HEK293 (cell line): ENCODE measurements at regions not wholly inside any gene's neighbourhood (a gene's known extent, or its start where the extent isn't known, plus 50 kb on each side); places are given as distances from the start of the nearest gene placed in this dataset.

Experiments used
- CTCF ChIA-PET: fragments of 350-600 bp; formaldehyde crosslinking; extraction: SDS; loops from one replicate; lab custom pipeline; 2021; ENCODE audit warnings: antibody characterized with exemption; lab: Yijun Ruan, JAX
- POLR2A ChIA-PET: fragments of 300-600 bp; formaldehyde crosslinking; extraction: SDS; loops from one replicate; lab custom pipeline; 2020; ENCODE audit warnings: antibody characterized with exemption, inconsistent platforms; lab: Yijun Ruan, JAX
- H3K27ac ChIP-seq: fragments of 200-500 bp; sonication (Bioruptor generic); 2 replicates; pipeline ENCODE4 v1.5.1; 2014; ENCODE audit warnings: low read depth, low read length, control low read depth, inconsistent platforms; ENCODE audit errors: extremely low read depth
- H3K36me3 ChIP-seq, 2 experiments: fragments of 200-500 bp in 1 of 2; sonication (Bioruptor generic) in 1 of 2; 1 replicate in 1 of 2; 2 replicates in 1 of 2; pipeline ENCODE4 v1.5.1; 2014 to 2017; ENCODE audit warnings: inconsistent platforms in 2 of 2, low read length in 2 of 2; ENCODE audit not compliant: control insufficient read depth in 2 of 2, insufficient read depth in 1 of 2
- H3K4me1 ChIP-seq: fragments of 200-500 bp; sonication (Bioruptor generic); 2 replicates; pipeline ENCODE4 v1.5.1; 2014; ENCODE audit warnings: mild to moderate bottlenecking, low read length, inconsistent platforms; ENCODE audit not compliant: control insufficient read depth, insufficient read depth
- H3K4me3 ChIP-seq: 2 replicates; pipeline ENCODE4 v1.5.1; 2011; ENCODE audit warnings: low read depth, mild to moderate bottlenecking, control low read depth, low read length, moderate library complexity
- H3K9me3 ChIP-seq: fragments of 200-500 bp; sonication (Bioruptor generic); 2 replicates; pipeline ENCODE4 v1.5.1; 2014; ENCODE audit warnings: low read depth, low read length, inconsistent platforms; ENCODE audit not compliant: control insufficient read depth, insufficient read depth
- EGR2 ChIP-seq: fragments of 450-650 bp; formaldehyde crosslinking; IDR thresholded peaks from 2 replicates; pipeline ENCODE4 v1.5.1; 2016; ENCODE audit warnings: low read depth, missing biosample characterization, missing genetic modification characterization
- KLF16 ChIP-seq: fragments of 450-650 bp; formaldehyde crosslinking; IDR thresholded peaks from 2 replicates; pipeline ENCODE4 v1.5.1; 2017; ENCODE audit warnings: missing biosample characterization, missing genetic modification characterization
- OSR2 ChIP-seq: fragments of 450-650 bp; formaldehyde crosslinking; IDR thresholded peaks from 2 replicates; pipeline ENCODE4 v1.5.1; 2016; ENCODE audit warnings: missing biosample characterization, missing genetic modification characterization
- ZFP3 ChIP-seq: fragments of 450-650 bp; formaldehyde crosslinking; IDR thresholded peaks from 2 replicates; pipeline ENCODE4 v1.5.1; 2016; ENCODE audit warnings: low read depth, missing biosample characterization, missing genetic modification characterization
- ZFP69B ChIP-seq: fragments of 450-650 bp; formaldehyde crosslinking; IDR thresholded peaks from 2 replicates; pipeline ENCODE4 v1.5.1; 2016; ENCODE audit warnings: missing biosample characterization, missing genetic modification characterization
- ZNF112 ChIP-seq: fragments of 450-650 bp; formaldehyde crosslinking; IDR thresholded peaks from 2 replicates; pipeline ENCODE4 v1.5.0; 2017; ENCODE audit warnings: missing biosample characterization, missing genetic modification characterization
- ZNF132 ChIP-seq: fragments of 450-650 bp; formaldehyde crosslinking; IDR thresholded peaks from 2 replicates; pipeline ENCODE4 v1.5.1; 2017; ENCODE audit warnings: missing biosample characterization, missing genetic modification characterization, borderline replicate concordance
- ZNF138 ChIP-seq: fragments of 450-650 bp; formaldehyde crosslinking; IDR thresholded peaks from 2 replicates; pipeline ENCODE4 v1.5.1; 2016; ENCODE audit warnings: missing biosample characterization, missing genetic modification characterization, borderline replicate concordance
- ZNF16 ChIP-seq: fragments of 450-650 bp; formaldehyde crosslinking; IDR thresholded peaks from 2 replicates; pipeline ENCODE4 v1.5.1; 2016; ENCODE audit warnings: low read depth, missing biosample characterization, missing genetic modification characterization
- ZNF202 ChIP-seq: fragments of 450-650 bp; formaldehyde crosslinking; IDR thresholded peaks from 2 replicates; pipeline ENCODE4 v1.5.1; 2016; ENCODE audit warnings: missing biosample characterization, missing genetic modification characterization, borderline replicate concordance
- ZNF24 ChIP-seq: fragments of 450-650 bp; formaldehyde crosslinking; IDR thresholded peaks from 2 replicates; pipeline ENCODE4 v1.5.1; 2016; ENCODE audit warnings: missing biosample characterization, missing genetic modification characterization
- ZNF248 ChIP-seq: fragments of 450-650 bp; formaldehyde crosslinking; IDR thresholded peaks from 2 replicates; pipeline ENCODE4 v1.5.1; 2017; ENCODE audit warnings: missing biosample characterization, missing genetic modification characterization
- ZNF311 ChIP-seq: fragments of 450-650 bp; formaldehyde crosslinking; IDR thresholded peaks from 2 replicates; pipeline ENCODE4 v1.5.1; 2017; ENCODE audit warnings: missing biosample characterization, missing genetic modification characterization, borderline replicate concordance
- ZNF629 ChIP-seq: fragments of 450-650 bp; formaldehyde crosslinking; IDR thresholded peaks from 2 replicates; pipeline ENCODE4 v1.5.1; 2017; ENCODE audit warnings: missing biosample characterization, missing genetic modification characterization
- ZNF658 ChIP-seq: fragments of 450-650 bp; formaldehyde crosslinking; IDR thresholded peaks from 2 replicates; pipeline ENCODE4; 2016; ENCODE audit warnings: missing biosample characterization, missing genetic modification characterization
- ZNF701 ChIP-seq: fragments of 450-650 bp; formaldehyde crosslinking; IDR thresholded peaks from 2 replicates; pipeline ENCODE4 v1.5.1; 2016; ENCODE audit warnings: missing biosample characterization, missing genetic modification characterization
- ZNF777 ChIP-seq: fragments of 450-650 bp; formaldehyde crosslinking; IDR thresholded peaks from 2 replicates; pipeline ENCODE4 v1.5.1; 2017; ENCODE audit warnings: missing biosample characterization, missing genetic modification characterization, borderline replicate concordance
- ZNF843 ChIP-seq: fragments of 450-650 bp; formaldehyde crosslinking; IDR thresholded peaks from 2 replicates; pipeline ENCODE4 v1.5.1; 2016; ENCODE audit warnings: missing biosample characterization, missing genetic modification characterization
- TF ChIP-seq, protein P1 (sequence below): fragments of 450-650 bp; formaldehyde crosslinking; IDR thresholded peaks from 2 replicates; pipeline ENCODE4 v1.5.0; 2017; ENCODE audit warnings: missing biosample characterization, missing genetic modification characterization, borderline replicate concordance
- TF ChIP-seq, protein P2 (sequence below): fragments of 450-650 bp; formaldehyde crosslinking; IDR thresholded peaks from 2 replicates; pipeline ENCODE4 v1.5.1; 2016; ENCODE audit warnings: missing biosample characterization, missing genetic modification characterization
- TF ChIP-seq, protein P3 (sequence below): fragments of 450-650 bp; formaldehyde crosslinking; IDR thresholded peaks from 2 replicates; pipeline ENCODE4 v1.5.1; 2016; ENCODE audit warnings: missing biosample characterization, missing genetic modification characterization
- TF ChIP-seq, protein P4 (sequence below): fragments of 450-650 bp; formaldehyde crosslinking; IDR thresholded peaks from 2 replicates; pipeline ENCODE4 v1.5.1; 2016; ENCODE audit warnings: missing biosample characterization, missing genetic modification characterization

DNA sequence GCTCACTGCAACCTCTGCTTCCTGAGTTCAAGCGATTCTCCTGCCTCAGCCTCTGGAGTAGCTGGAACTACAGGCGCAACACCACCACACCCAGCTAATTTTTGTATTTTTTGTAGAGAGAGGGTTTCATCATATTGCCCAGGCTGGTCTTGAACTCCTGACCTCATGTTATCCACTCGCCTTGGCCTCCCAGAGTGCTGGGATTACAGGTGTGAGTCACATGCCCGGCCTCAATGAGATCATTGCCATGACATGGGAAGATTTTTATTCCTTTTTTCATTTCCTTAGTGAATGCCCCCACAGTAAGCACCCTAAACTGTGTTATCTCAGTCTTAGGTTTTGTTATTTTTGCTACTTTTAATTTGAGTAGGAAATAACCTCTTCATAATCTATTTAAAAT, 977.9 kb downstream of the BRINP3 start:
- Histone ChIP-seq H3K4me3 (no peak overlapping the region), H3K9me3 (no peaks in the 10 kb centered on the region), H3K36me3 (no peaks in the 10 kb centered on the region), H3K27ac (no peak overlapping the region), H3K4me1 (no peaks in the 10 kb centered on the region)
- TF ChIP-seq, protein P1, sequence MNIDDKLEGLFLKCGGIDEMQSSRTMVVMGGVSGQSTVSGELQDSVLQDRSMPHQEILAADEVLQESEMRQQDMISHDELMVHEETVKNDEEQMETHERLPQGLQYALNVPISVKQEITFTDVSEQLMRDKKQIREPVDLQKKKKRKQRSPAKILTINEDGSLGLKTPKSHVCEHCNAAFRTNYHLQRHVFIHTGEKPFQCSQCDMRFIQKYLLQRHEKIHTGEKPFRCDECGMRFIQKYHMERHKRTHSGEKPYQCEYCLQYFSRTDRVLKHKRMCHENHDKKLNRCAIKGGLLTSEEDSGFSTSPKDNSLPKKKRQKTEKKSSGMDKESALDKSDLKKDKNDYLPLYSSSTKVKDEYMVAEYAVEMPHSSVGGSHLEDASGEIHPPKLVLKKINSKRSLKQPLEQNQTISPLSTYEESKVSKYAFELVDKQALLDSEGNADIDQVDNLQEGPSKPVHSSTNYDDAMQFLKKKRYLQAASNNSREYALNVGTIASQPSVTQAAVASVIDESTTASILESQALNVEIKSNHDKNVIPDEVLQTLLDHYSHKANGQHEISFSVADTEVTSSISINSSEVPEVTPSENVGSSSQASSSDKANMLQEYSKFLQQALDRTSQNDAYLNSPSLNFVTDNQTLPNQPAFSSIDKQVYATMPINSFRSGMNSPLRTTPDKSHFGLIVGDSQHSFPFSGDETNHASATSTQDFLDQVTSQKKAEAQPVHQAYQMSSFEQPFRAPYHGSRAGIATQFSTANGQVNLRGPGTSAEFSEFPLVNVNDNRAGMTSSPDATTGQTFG (tag by site-specific recombination): no peak
- TF ChIP-seq ZFP3 (no peak), EGR2 (no peak), ZNF248 (tag by site-specific recombination) (no peak), ZFP69B (tag by site-specific recombination) (no peak), OSR2 (tag by site-specific recombination) (no peak)
- POLR2A ChIA-PET: no interaction called here
- CTCF ChIA-PET: interaction anchor here (0.7 kb wide), 1 partner anchor 67 kb away, joined by 3 read pairs; no protein-coding TSS in a partner anchor

DNA sequence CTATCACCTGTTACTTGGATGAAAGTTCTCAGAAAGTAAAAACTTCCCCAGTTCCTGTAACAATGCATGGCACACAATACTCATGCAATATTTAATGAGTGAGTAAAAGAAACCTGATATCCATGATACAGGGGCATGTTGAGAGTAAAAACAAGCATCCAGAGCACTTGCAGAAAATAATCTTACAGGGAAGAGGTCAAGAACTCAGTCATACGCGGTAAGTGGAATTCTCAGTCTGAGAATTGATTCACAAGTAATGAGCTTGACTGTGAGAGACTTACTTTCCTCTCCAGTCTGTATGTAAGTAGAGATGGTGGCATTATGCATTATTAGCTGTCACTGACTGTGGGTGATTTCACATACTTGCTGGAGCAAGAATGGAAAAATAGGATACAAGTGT, 976.9 kb downstream of the BRINP3 start:
- Histone ChIP-seq H3K4me1 (no peaks in the 10 kb centered on the region), H3K36me3 (no peaks in the 10 kb centered on the region), H3K4me3 (no peak overlapping the region), H3K27ac (no peak overlapping the region), H3K9me3 (no peaks in the 10 kb centered on the region)
- TF ChIP-seq ZNF16 (tag by site-specific recombination): no peak
- no peak for TF ChIP-seq ZNF24
- TF ChIP-seq KLF16: no peak
- TF ChIP-seq ZNF138 (tag by site-specific recombination): no peak
- TF ChIP-seq, protein P2, sequence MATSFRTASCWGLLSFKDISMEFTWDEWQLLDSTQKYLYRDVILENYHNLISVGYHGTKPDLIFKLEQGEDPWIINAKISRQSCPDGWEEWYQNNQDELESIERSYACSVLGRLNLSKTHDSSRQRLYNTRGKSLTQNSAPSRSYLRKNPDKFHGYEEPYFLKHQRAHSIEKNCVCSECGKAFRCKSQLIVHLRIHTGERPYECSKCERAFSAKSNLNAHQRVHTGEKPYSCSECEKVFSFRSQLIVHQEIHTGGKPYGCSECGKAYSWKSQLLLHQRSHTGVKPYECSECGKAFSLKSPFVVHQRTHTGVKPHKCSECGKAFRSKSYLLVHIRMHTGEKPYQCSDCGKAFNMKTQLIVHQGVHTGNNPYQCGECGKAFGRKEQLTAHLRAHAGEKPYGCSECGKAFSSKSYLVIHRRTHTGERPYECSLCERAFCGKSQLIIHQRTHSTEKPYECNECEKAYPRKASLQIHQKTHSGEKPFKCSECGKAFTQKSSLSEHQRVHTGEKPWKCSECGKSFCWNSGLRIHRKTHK (tag by site-specific recombination): no peak
- POLR2A ChIA-PET: no interaction called here
- CTCF ChIA-PET: no interaction called here

DNA sequence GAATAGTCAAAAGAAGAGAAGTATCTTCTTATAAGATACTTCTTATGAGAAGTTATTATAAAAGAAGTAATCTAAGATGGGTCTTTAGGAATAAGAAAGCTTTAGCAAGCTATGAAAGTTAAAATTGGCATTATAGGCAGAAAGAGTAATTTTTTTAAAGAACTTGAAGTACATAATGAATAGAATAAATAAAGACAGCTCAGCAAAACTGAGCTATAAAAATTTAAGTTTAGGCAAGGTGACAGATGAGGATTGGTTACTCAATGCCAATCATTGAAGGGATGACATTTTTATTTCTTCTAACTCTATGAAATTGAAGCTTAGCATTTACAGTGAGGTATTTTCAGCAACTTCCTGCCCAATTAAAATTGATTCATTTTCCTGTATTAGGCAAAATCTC, 966.8 kb downstream of the BRINP3 start:
- POLR2A ChIA-PET: no interaction called here
- CTCF ChIA-PET: no interaction called here
- Histone ChIP-seq H3K36me3 (no peaks in the 10 kb centered on the region), H3K4me1 (no peaks in the 10 kb centered on the region), H3K4me3 (no peak overlapping the region), H3K27ac (no peak overlapping the region), H3K9me3 (no peaks in the 10 kb centered on the region)
- TF ChIP-seq, protein P3, sequence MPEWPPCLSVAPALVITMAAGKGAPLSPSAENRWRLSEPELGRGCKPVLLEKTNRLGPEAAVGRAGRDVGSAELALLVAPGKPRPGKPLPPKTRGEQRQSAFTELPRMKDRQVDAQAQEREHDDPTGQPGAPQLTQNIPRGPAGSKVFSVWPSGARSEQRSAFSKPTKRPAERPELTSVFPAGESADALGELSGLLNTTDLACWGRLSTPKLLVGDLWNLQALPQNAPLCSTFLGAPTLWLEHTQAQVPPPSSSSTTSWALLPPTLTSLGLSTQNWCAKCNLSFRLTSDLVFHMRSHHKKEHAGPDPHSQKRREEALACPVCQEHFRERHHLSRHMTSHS (tag by site-specific recombination): no peak
- TF ChIP-seq ZNF701 (tag by site-specific recombination): no peak

DNA sequence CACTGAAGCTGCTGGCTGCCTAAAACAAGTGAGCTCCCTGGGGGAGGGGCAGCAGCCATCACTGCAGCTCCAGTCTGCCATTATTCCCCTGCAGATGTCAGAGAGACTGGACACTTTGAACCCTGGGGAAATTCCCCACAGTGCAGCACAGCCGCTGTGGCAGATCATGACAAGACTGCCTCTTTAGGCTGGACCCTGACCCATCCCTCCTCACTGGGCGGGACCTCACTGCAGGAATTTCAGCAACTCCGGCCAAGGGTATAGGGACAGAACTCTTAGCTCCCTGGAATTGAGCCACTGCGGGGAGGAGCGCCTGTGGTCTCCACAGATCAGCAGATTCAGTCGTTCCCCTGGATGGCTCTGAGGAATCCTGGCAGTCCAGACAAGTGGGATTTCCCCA, 964.6 kb downstream of the BRINP3 start:
- TF ChIP-seq ZFP3 (no peak), ZNF311 (no peak), ZNF629 (tag by site-specific recombination) (no peak), ZNF112 (tag by site-specific recombination) (no peak), ZNF777 (no peak), OSR2 (tag by site-specific recombination) (no peak), ZNF843 (tag by site-specific recombination) (no peak), ZNF132 (tag by site-specific recombination) (no peak), ZNF658 (tag by site-specific recombination) (no peak), ZNF202 (tag by site-specific recombination) (no peak)
- TF ChIP-seq, protein P4, sequence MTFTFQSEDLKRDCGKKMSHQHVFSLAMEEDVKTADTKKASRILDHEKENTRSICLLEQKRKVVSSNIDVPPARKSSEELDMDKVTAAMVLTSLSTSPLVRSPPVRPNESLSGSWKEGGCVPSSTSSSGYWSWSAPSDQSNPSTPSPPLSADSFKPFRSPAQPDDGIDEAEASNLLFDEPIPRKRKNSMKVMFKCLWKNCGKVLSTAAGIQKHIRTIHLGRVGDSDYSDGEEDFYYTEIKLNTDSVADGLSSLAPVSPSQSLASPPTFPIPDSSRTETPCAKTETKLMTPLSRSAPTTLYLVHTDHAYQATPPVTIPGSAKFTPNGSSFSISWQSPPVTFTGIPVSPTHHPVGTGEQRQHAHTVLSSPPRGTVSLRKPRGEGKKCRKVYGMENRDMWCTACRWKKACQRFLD (tag by site-specific recombination): no peak
- Histone ChIP-seq H3K27ac (no peak overlapping the region), H3K4me3 (no peak overlapping the region), H3K4me1 (no peaks in the 10 kb centered on the region), H3K9me3 (no peaks in the 10 kb centered on the region), H3K36me3 (no peaks in the 10 kb centered on the region)
- CTCF ChIA-PET: no interaction called here
- POLR2A ChIA-PET: no interaction called here
